Prostate gland (tissue), 2 donors: ENCODE measurements at regions not wholly inside any gene's neighbourhood (a gene's known extent, or its start where the extent isn't known, plus 50 kb on each side); places are given as distances from the start of the nearest gene placed in this dataset.
"Not testable (repeated sequence)": the region's sequence is repeated elsewhere in the genome, so short reads cannot be mapped to it uniquely, and the experiment has no call there.

Experiments used
- CTCF ChIP-seq, 4 experiments: fragments of 200-600 bp in 2 of 4; fragments of 450-650 bp in 2 of 4; sonication (generic) in 2 of 4; IDR thresholded peaks; 1 replicate in 3 of 4; 2 replicates in 1 of 4; pipeline ENCODE4 v1.5.1; 2016 to 2019; ENCODE audit warnings: antibody characterized with exemption in 4 of 4, mild to moderate bottlenecking in 2 of 4, moderate library complexity in 2 of 4
- POLR2AphosphoS5 ChIP-seq: sonication (generic); formaldehyde crosslinking; IDR thresholded peaks from one replicate; pipeline ENCODE4 v1.6.1; 2017; ENCODE audit warnings: antibody characterized with exemption

- TF ChIP-seq CTCF (IDR thresholded peaks at IDR 0.05); POLR2AphosphoS5: not testable (repeated sequence)
Observed at GRCh38 chr2:66243809-66244208, 191.1 kb upstream of the MEIS1 start.
